Mesothelial cell of epicardium (in vitro differentiated cells): ENCODE measurements at regions not wholly inside any gene's neighbourhood (a gene's known extent, or its start where the extent isn't known, plus 50 kb on each side); places are given as distances from the start of the nearest gene placed in this dataset.

ENCODE experiments used
- DNase-seq, 2 experiments: peaks; one replicate each; pipeline ENCODE4 v3.0.0; 2021; ENCODE audit warnings: low spot score in 2 of 2; ENCODE audit not compliant: unreplicated experiment in 2 of 2
- H3K27ac Mint-ChIP-seq: 2 replicates; pipeline ENCODE4 v1.8.0; 2021; ENCODE audit warnings: mixed read lengths
- H3K27me3 Mint-ChIP-seq: 2 replicates; pipeline ENCODE4 v1.8.0; 2021; ENCODE audit warnings: low read depth, mixed read lengths
- H3K36me3 Mint-ChIP-seq: 2 replicates; pipeline ENCODE4 v1.8.0; 2021; ENCODE audit warnings: mixed read lengths
- H3K4me1 Mint-ChIP-seq: 2 replicates; pipeline ENCODE4 v1.8.0; 2021; ENCODE audit warnings: mixed read lengths
- H3K4me3 Mint-ChIP-seq: 2 replicates; pipeline ENCODE4 v1.8.0; 2021; ENCODE audit warnings: mild to moderate bottlenecking, moderate library complexity, mixed read lengths
- H3K9me3 Mint-ChIP-seq: 2 replicates; pipeline ENCODE4 v1.8.0; 2021; ENCODE audit warnings: mixed read lengths
- CTCF ChIP-seq: fragments of 200-600 bp; sonication (generic); IDR thresholded peaks from one replicate; pipeline ENCODE4 v1.5.0; 2021; ENCODE audit warnings: antibody characterized with exemption; ENCODE audit not compliant: unreplicated experiment

DNA sequence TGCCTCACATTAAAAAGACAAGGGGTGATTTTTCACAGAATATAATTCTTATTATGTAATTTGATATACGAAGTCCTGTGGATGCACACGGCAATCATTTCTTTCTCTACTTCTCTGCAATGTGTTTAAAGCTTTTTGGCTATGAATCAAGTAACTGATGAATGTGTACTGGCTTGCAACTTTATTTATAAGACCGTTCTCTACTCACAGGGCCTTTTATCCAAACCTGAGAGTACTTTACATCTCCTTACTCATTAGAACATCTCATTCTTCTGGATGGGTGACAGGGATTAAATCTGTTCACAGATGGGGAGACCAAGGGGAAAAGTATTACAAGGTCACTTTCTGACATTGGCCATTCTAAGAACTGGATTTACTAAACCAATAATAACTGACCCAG is 215.8 kb upstream of the DIO2 start:
- H3K4me3 Mint-ChIP-seq: no peak overlapping the region

GRCh38 chr14:80426683-80427082 is 215.4 kb upstream of the DIO2 start:
- Mint-ChIP-seq H3K4me1 (no peaks in the 10 kb centered on the region), H3K27ac (no peak overlapping the region), H3K27me3 (no peaks in the 10 kb centered on the region), H3K4me3 (no peak overlapping the region), H3K9me3 (no peaks in the 10 kb centered on the region), H3K36me3 (no peaks in the 10 kb centered on the region)
- no peak for TF ChIP-seq CTCF
- DNase-seq: no peak

More for the DNA sequence above, 215.8 kb upstream of the DIO2 start:
- Mint-ChIP-seq H3K36me3 (no peaks in the 10 kb centered on the region), H3K9me3 (no peaks in the 10 kb centered on the region), H3K4me1 (no peaks in the 10 kb centered on the region), H3K27me3 (no peaks in the 10 kb centered on the region), H3K27ac (no peak overlapping the region)
- no peak for TF ChIP-seq CTCF
- no peak for DNase-seq

GRCh38 chr14:80425686-80426085 is 214.4 kb upstream of the DIO2 start:
- Mint-ChIP-seq H3K27me3 (no peaks in the 10 kb centered on the region), H3K4me3 (no peak overlapping the region), H3K4me1 (no peaks in the 10 kb centered on the region), H3K36me3 (no peaks in the 10 kb centered on the region), H3K9me3 (no peaks in the 10 kb centered on the region), H3K27ac (no peak overlapping the region)
- no peak for DNase-seq
- no peak for TF ChIP-seq CTCF

DNA sequence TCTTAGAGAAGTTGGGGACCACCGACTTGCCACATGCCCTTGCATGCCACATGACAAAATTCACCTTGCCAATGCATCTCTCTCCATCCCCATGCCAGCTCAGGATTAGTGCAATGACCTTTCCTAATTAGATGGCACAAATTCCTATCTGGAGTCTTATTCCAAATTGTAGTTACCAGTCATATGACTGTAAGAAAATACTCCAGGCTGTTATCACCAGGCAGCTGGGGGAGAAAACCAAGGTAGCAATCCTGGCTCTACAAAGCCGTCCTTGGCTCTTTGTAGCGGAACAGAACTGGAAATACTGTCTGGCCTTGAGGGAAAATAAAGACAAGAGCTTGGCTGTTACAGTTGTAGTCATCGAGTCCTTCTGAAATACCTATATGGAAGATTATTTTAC is 208.5 kb upstream of the DIO2 start:
- Mint-ChIP-seq H3K4me1 (no peaks in the 10 kb centered on the region), H3K27ac (no peak overlapping the region), H3K36me3 (no peaks in the 10 kb centered on the region), H3K9me3 (no peaks in the 10 kb centered on the region), H3K27me3 (no peaks in the 10 kb centered on the region), H3K4me3 (no peak overlapping the region)
- DNase-seq: no peak
- no peak for TF ChIP-seq CTCF

GRCh38 chr14:80419345-80419744 is 208.0 kb upstream of the DIO2 start:
- Mint-ChIP-seq H3K9me3 (no peaks in the 10 kb centered on the region), H3K27ac (no peak overlapping the region), H3K4me3 (no peak overlapping the region), H3K27me3 (no peaks in the 10 kb centered on the region), H3K4me1 (no peaks in the 10 kb centered on the region), H3K36me3 (no peaks in the 10 kb centered on the region)
- no peak for TF ChIP-seq CTCF
- no peak for DNase-seq

DNA sequence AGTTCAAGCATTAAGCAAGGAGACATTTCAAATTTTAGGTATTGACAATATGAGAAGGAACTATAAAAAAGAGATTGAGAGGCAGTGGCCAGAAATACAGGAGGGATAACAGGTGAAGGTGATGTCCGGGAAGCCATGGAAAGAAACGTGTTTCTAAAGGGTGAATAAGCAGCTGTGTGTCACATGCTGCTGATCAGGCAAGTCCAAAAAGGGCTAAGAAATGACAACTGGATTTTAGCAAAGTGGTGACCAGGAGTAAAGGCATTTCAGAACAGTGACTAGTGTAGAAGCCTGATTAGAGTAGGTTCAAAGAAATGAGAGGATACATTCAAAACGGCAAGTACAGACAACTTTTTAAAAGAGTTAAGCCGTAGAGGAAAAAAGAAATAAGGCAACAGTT is 204.3 kb upstream of the DIO2 start:
- no peak for DNase-seq

More for the DNA sequence above, 204.3 kb upstream of the DIO2 start:
- no peak for TF ChIP-seq CTCF
- H3K36me3 Mint-ChIP-seq: no peaks in the 10 kb centered on the region
- no peak overlapping the region for H3K4me3 Mint-ChIP-seq
- no peaks in the 10 kb centered on the region for H3K4me1 Mint-ChIP-seq
- no peaks in the 10 kb centered on the region for H3K27me3 Mint-ChIP-seq
- H3K9me3 Mint-ChIP-seq: peaks cover 4% of the 10 kb centered on the region
- no peak overlapping the region for H3K27ac Mint-ChIP-seq
